K562 (cell line): ENCODE measurements at regions not wholly inside any gene's neighbourhood (a gene's known extent, or its start where the extent isn't known, plus 50 kb on each side); places are given as distances from the start of the nearest gene placed in this dataset.
A peak's percentile ranks its signal among the peaks of the same experiment; 100 is the strongest.

ENCODE experiments used
- ATAC-seq: fragments of 200-7000 bp; cut with Tn5 transposase; 3 replicates; pipeline ENCODE4 v1.9.1; 2020; ENCODE audit warnings: moderate library complexity
- BruUV-seq: library from RNA; stranded (reverse); fragments of 400-500 nt; replicated peaks from 2 replicates; lab custom pipeline; 2021; lab: Mats Ljungman, UMichigan
- CTCF ChIA-PET: fragments of 300-600 bp; formaldehyde crosslinking; extraction: SDS; loops from one replicate; lab custom pipeline; 2021; ENCODE audit warnings: low intra/inter-chr PET ratio; lab: Yijun Ruan, JAX
- POLR2A ChIA-PET: fragments of 300-600, 350-650 bp; sonication (Branson Sonifier 250); formaldehyde crosslinking; extraction: SDS; loops from one replicate; lab custom pipeline; 2021; ENCODE audit warnings: antibody characterized with exemption, inconsistent platforms; lab: Yijun Ruan, JAX
- DNase-seq, 4 experiments: peaks; one replicate each; pipeline versions ENCODE4 v3.0.0 to v3.0.0-alpha.2; 2011 to 2018; ENCODE audit warnings: low spot score in 3 of 4, mixed read lengths in 3 of 4; ENCODE audit errors: extremely low read depth in 1 of 4
- FAIRE-seq: peaks from 2 replicates; lab custom pipeline; 2011; peaks lifted over from hg19 to GRCh38; lab: Jason Lieb, UNC
- H2AFZ ChIP-seq: 2 replicates; pipeline ENCODE4 v1.6.0; 2011; ENCODE audit warnings: low read depth, low read length, control low read depth, inconsistent platforms
- H3K27ac ChIP-seq: fragments of 200-600 bp; 3 replicates; pipeline ENCODE4 v1.8.0; 2011; ENCODE audit warnings: low read depth, mild to moderate bottlenecking, control low read depth, inconsistent platforms, low read length, moderate library complexity, mixed read lengths; ENCODE audit errors: extremely low read depth
- H3K27me3 ChIP-seq, 2 experiments: fragments of 300-600 bp in 1 of 2; 2 replicates in 1 of 2; 3 replicates in 1 of 2; pipeline versions ENCODE4 v1.6.0 to v1.8.0; 2011; ENCODE audit warnings: inconsistent platforms in 2 of 2, low read length in 2 of 2, mild to moderate bottlenecking in 1 of 2, mixed read lengths in 1 of 2, moderate library complexity in 1 of 2; ENCODE audit not compliant: control insufficient read depth in 2 of 2, insufficient read depth in 2 of 2
- H3K36me3 ChIP-seq: fragments of 300-600 bp; 3 replicates; pipeline ENCODE4 v1.8.0; 2011; ENCODE audit warnings: mild to moderate bottlenecking, low read length, inconsistent platforms; ENCODE audit not compliant: control insufficient read depth, insufficient read depth
- H3K4me1 ChIP-seq, 2 experiments: fragments of 200-600 bp in 1 of 2; replicated peaks in 1 of 2; 2 replicates in 1 of 2; 3 replicates in 1 of 2; pipeline versions ENCODE4 v1.5.1 to v1.8.0; 2011; ENCODE audit warnings: inconsistent platforms in 2 of 2, low read length in 2 of 2, mild to moderate bottlenecking in 1 of 2, mixed read lengths in 1 of 2, moderate library complexity in 1 of 2; ENCODE audit not compliant: control insufficient read depth in 2 of 2, insufficient read depth in 2 of 2
- H3K4me2 ChIP-seq: 2 replicates; pipeline ENCODE4 v1.6.1; 2011; ENCODE audit warnings: low read length, control low read depth, inconsistent platforms, mixed read lengths; ENCODE audit not compliant: insufficient read depth
- H3K4me3 ChIP-seq: fragments of 200-600 bp; sonication (generic), shearing (Covaris generic); 2 replicates; pipeline ENCODE4 v1.5.1; 2016; ENCODE audit warnings: control low read depth, inconsistent platforms
- H3K79me2 ChIP-seq: fragments of 200-600 bp; 3 replicates; pipeline ENCODE4 v1.8.0; 2011; ENCODE audit warnings: low read length, inconsistent platforms; ENCODE audit not compliant: control insufficient read depth, insufficient read depth
- H3K9ac ChIP-seq, 2 experiments: 2 replicates each; pipeline versions ENCODE4 v1.6.0 to v1.6.1; 2011; ENCODE audit warnings: low read depth in 2 of 2, low read length in 2 of 2, control low read depth in 1 of 2, inconsistent platforms in 1 of 2, mild to moderate bottlenecking in 1 of 2, mixed read lengths in 1 of 2; ENCODE audit not compliant: insufficient read depth in 1 of 2
- H3K9me1 ChIP-seq: one replicate; pipeline ENCODE4 v1.6.0; 2011; ENCODE audit warnings: inconsistent platforms, mild to moderate bottlenecking, low read length, moderate library complexity; ENCODE audit not compliant: control insufficient read depth, insufficient read depth
- H3K9me3 ChIP-seq: replicated peaks from 2 replicates; pipeline ENCODE4 v1.5.1; 2011; ENCODE audit warnings: low read depth, low read length, inconsistent platforms; ENCODE audit not compliant: control insufficient read depth, insufficient read depth
- H4K20me1 ChIP-seq: replicated peaks from 2 replicates; pipeline ENCODE4 v1.6.1; 2011; ENCODE audit warnings: low read length, inconsistent platforms, mixed read lengths; ENCODE audit not compliant: control insufficient read depth, insufficient read depth
- CBX1 ChIP-seq: sonication (generic); IDR thresholded peaks from 2 replicates; pipeline ENCODE4 v1.6.1; 2016; ENCODE audit warnings: antibody characterized with exemption, low read depth, mild to moderate bottlenecking
- ELK1 ChIP-seq: sonication (generic); formaldehyde crosslinking; IDR thresholded peaks from 2 replicates; pipeline ENCODE4 v1.8.1; 2022; ENCODE audit warnings: missing genetic modification reagents
- EWSR1 ChIP-seq: fragments of 450-650 bp; IDR thresholded peaks from 2 replicates; pipeline ENCODE4 v1.6.1; 2018; ENCODE audit warnings: borderline replicate concordance, mild to moderate bottlenecking, low read depth, moderate library complexity; ENCODE audit not compliant: partially characterized antibody
- IRF2 ChIP-seq: sonication (generic); formaldehyde crosslinking; IDR thresholded peaks from 2 replicates; pipeline ENCODE4 v1.8.1; 2022; ENCODE audit warnings: mild to moderate bottlenecking, missing genetic modification reagents
- KLF10 ChIP-seq: fragments of 250-450 bp; sonication (Bioruptor Pico); IDR thresholded peaks from 2 replicates; pipeline ENCODE4 v1.6.1; 2021; ENCODE audit warnings: matching md5 sums
- PRMT5 ChIP-seq: sonication (generic); formaldehyde crosslinking; IDR thresholded peaks from 2 replicates; pipeline ENCODE4 v1.5.0; 2020; ENCODE audit warnings: missing genetic modification reagents
- SREBF2 ChIP-seq: sonication (generic); formaldehyde crosslinking; IDR thresholded peaks from 2 replicates; pipeline ENCODE4 v1.4.0; 2020; ENCODE audit warnings: mild to moderate bottlenecking, missing genetic modification reagents
- TAL1 ChIP-seq: fragments of 450-650 bp; IDR thresholded peaks from 2 replicates; pipeline ENCODE4 v1.6.1; 2016; ENCODE audit warnings: mild to moderate bottlenecking
- TFE3 ChIP-seq: fragments of 450-650 bp; formaldehyde crosslinking; IDR thresholded peaks from 2 replicates; pipeline ENCODE4 v1.4.0; 2020; ENCODE audit warnings: mild to moderate bottlenecking, mixed read lengths
- ZBTB1 ChIP-seq: sonication (generic); formaldehyde crosslinking; IDR thresholded peaks from 2 replicates; pipeline ENCODE4 v1.8.1; 2023; ENCODE audit warnings: missing genetic modification reagents, low read depth, mild to moderate bottlenecking, borderline replicate concordance
- ZNF174 ChIP-seq: fragments of 250-450 bp; sonication (Bioruptor Pico); IDR thresholded peaks from 2 replicates; pipeline ENCODE4 v1.4.0; 2020; ENCODE audit warnings: mild to moderate bottlenecking
- ZNF224 ChIP-seq: sonication (generic); formaldehyde crosslinking; IDR thresholded peaks from 2 replicates; pipeline ENCODE4 v1.8.0; 2022; ENCODE audit warnings: mild to moderate bottlenecking, missing genetic modification reagents
- ZNF41 ChIP-seq: fragments of 250-450 bp; sonication (Bioruptor Pico); conservative IDR thresholded peaks from 2 replicates; pipeline ENCODE4 v1.4.0; 2020; ENCODE audit warnings: mild to moderate bottlenecking
- ZNF584 ChIP-seq: fragments of 200-800 bp; sonication (Bioruptor generic); IDR thresholded peaks from 2 replicates; pipeline ENCODE4 v1.6.1; 2016; ENCODE audit warnings: low read depth, mild to moderate bottlenecking, missing genetic modification characterization, missing compliant biosample characterization
- ZZZ3 ChIP-seq: fragments of 450-650 bp; IDR thresholded peaks from 2 replicates; pipeline ENCODE4 v1.6.1; 2016; ENCODE audit warnings: antibody characterized with exemption, mild to moderate bottlenecking, moderate library complexity
- WGBS: fragments of 100-300 bp; shearing (Covaris generic); methylation state at CpG from one replicate; pipeline ENCODE4 v1.1.6; 2016; ENCODE audit warnings: low coverage, mixed read lengths; ENCODE audit not compliant: insufficient coverage; ENCODE audit errors: missing lambda C conversion rate; 5-methylcytosine and 5-hydroxymethylcytosine counted together
- in situ Hi-C: fragments of 300-500 bp; cut with MboI; formaldehyde crosslinking; loops from 4 replicates; pipeline ENCODE4 v1.15.0; 2018; ENCODE audit warnings: inconsistent platforms, mixed read lengths
- intact Hi-C: fragments of 100-400 bp; cut with micrococcal nuclease; formaldehyde crosslinking; loops from 2 replicates; pipeline ENCODE4 v1.14.2; 2022

- Histone ChIP-seq H3K9me3 (no peaks in the 10 kb centered on the region), H2AFZ (no peak overlapping the region), H4K20me1 (no peaks in the 10 kb centered on the region), H3K79me2 (no peaks in the 10 kb centered on the region), H3K27me3 (no peaks in the 10 kb centered on the region; a peak in 1 of 5 replicates), H3K27ac (no peak overlapping the region), H3K9ac (no peak overlapping the region), H3K4me1 (no peaks in the 10 kb centered on the region), H3K4me2 (no peak overlapping the region), H3K4me3 (no peak overlapping the region), H3K9me1 (no peaks in the 10 kb centered on the region), H3K36me3 (no peaks in the 10 kb centered on the region)
- FAIRE-seq: no peak
- POLR2A ChIA-PET: no interaction called here
- intact Hi-C loops: no loop called here
- CTCF ChIA-PET: no interaction called here
- WGBS: 0% methylated on average over 3 of the region's 3 CpGs
- TF ChIP-seq ELK1 (CRISPR knock-in tag) (no peak), ZNF174 (CRISPR knock-in tag) (no peak), CBX1 (no peak), SREBF2 (no peak), ZNF224 (CRISPR knock-in tag) (no peak), ZNF584 (no peak), ZZZ3 (no peak), TFE3 (CRISPR knock-in tag) (no peak), IRF2 (CRISPR knock-in tag) (no peak), TAL1 (no peak), EWSR1 (no peak), ZNF41 (CRISPR knock-in tag) (no peak), ZBTB1 (CRISPR knock-in tag) (no peak), KLF10 (no peak), PRMT5 (CRISPR knock-in tag) (no peak)
- peak; percentile 38; the same call in 2 of the 3 replicates for ATAC-seq
- in situ Hi-C loops: no loop called here
- peak in 1 of 4 experiments; percentile 3 for DNase-seq
- no TSS peak for BruUV-seq
Observed at GRCh38 chr10:2081501-2081900, 344.2 kb upstream of the ADARB2 start.
